Activated CD8-positive, alpha-beta T cell treated with anti-CD3 and anti-CD28 coated beads for 36 hours (primary cell): ENCODE measurements at regions not wholly inside any gene's neighbourhood (a gene's known extent, or its start where the extent isn't known, plus 50 kb on each side); places are given as distances from the start of the nearest gene placed in this dataset.

Source experiments
- ATAC-seq: fragments of 200-7000 bp; cut with Tn5 transposase; one replicate; pipeline ENCODE4 v1.10.0; 2021; ENCODE audit warnings: mild to moderate bottlenecking, moderate library complexity
- CTCF ChIA-PET: fragments of 350-600 bp; sonication (Branson Sonifier 250); formaldehyde crosslinking; loops from one replicate; lab custom pipeline; 2021; ENCODE audit warnings: antibody characterized with exemption; lab: Charles Lee
- POLR2A ChIA-PET: fragments of 350-600 bp; sonication (Branson Sonifier 250); formaldehyde crosslinking; loops from one replicate; lab custom pipeline; 2021; ENCODE audit warnings: antibody characterized with exemption; lab: Charles Lee
- DNase-seq: peaks from one replicate; pipeline ENCODE4 v3.0.0-alpha.2; 2020
- H3K27ac Mint-ChIP-seq: one replicate; pipeline ENCODE4 v1.8.0; 2021; ENCODE audit warnings: mild to moderate bottlenecking, mixed read lengths
- H3K27me3 Mint-ChIP-seq: one replicate; pipeline ENCODE4 v1.8.0; 2021; ENCODE audit warnings: mixed read lengths
- H3K36me3 Mint-ChIP-seq: one replicate; pipeline ENCODE4 v1.8.0; 2021; ENCODE audit warnings: low read depth, mixed read lengths
- H3K4me1 Mint-ChIP-seq: one replicate; pipeline ENCODE4 v1.8.0; 2021; ENCODE audit warnings: low read depth, mixed read lengths
- H3K4me3 Mint-ChIP-seq: one replicate; pipeline ENCODE4 v1.8.0; 2021; ENCODE audit warnings: mild to moderate bottlenecking, moderate library complexity, mixed read lengths
- H3K9me3 Mint-ChIP-seq: one replicate; pipeline ENCODE4 v1.8.0; 2021; ENCODE audit warnings: mixed read lengths
- CTCF ChIP-seq: fragments of 200-600 bp; IDR thresholded peaks from one replicate; pipeline ENCODE4 v1.8.0; 2022; ENCODE audit warnings: antibody characterized with exemption, mild to moderate bottlenecking
- intact Hi-C: fragments of 100-400 bp; cut with micrococcal nuclease; formaldehyde crosslinking; loops from one replicate; pipeline ENCODE4 v1.10.0; 2022

GRCh38 chr15:45892182-45892581 is 257.4 kb downstream of the SQOR start:
- intact Hi-C loops: no loop called here
- TF ChIP-seq CTCF: no peak
- no peaks in the 10 kb centered on the region for H3K9me3 Mint-ChIP-seq
- H3K4me3 Mint-ChIP-seq: no peak overlapping the region
- H3K27ac Mint-ChIP-seq: no peak overlapping the region
- no peaks in the 10 kb centered on the region for H3K4me1 Mint-ChIP-seq
- POLR2A ChIA-PET: no interaction called here
- H3K27me3 Mint-ChIP-seq: no peaks in the 10 kb centered on the region
- H3K36me3 Mint-ChIP-seq: no peaks in the 10 kb centered on the region
- ATAC-seq (no peak), DNase-seq (no peak)
- CTCF ChIA-PET: no interaction called here

DNA sequence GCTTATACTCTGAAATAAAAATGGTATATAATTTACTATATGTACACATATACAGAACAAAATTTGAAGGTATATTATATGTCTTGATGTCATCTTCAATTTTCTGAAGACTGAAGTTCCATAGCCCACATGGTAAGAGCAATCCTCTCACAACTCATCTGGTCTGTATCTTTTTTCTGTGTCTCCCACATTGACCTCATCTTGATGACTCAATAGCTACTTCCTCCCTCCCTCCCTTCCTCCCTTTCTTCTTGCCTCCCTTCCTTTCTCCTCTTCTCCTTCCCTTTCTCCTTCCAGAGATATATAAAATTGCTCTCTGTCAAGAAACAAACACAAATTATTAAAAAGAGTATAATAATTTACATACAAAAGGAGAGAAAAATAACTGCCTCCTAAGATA is 268.5 kb downstream of the SQOR start:
- Mint-ChIP-seq H3K36me3 (no peaks in the 10 kb centered on the region), H3K9me3 (peaks cover 2% of the 10 kb centered on the region), H3K4me1 (no peaks in the 10 kb centered on the region), H3K27me3 (no peaks in the 10 kb centered on the region), H3K27ac (no peak overlapping the region), H3K4me3 (no peak overlapping the region)
- DNase-seq (no peak), ATAC-seq (no peak)
- TF ChIP-seq CTCF: no peak
- CTCF ChIA-PET: no interaction called here
- intact Hi-C loops: no loop called here
- POLR2A ChIA-PET: no interaction called here

GRCh38 chr15:45904019-45904418 is 269.2 kb downstream of the SQOR start:
- H3K9me3 Mint-ChIP-seq: peaks cover 2% of the 10 kb centered on the region
- CTCF ChIA-PET: no interaction called here
- no peak overlapping the region for H3K4me3 Mint-ChIP-seq
- no peaks in the 10 kb centered on the region for H3K36me3 Mint-ChIP-seq
- POLR2A ChIA-PET: no interaction called here
- ATAC-seq (no peak), DNase-seq (no peak)
- intact Hi-C loops: no loop called here
- no peaks in the 10 kb centered on the region for H3K4me1 Mint-ChIP-seq
- no peak for TF ChIP-seq CTCF
- H3K27me3 Mint-ChIP-seq: no peaks in the 10 kb centered on the region
- no peak overlapping the region for H3K27ac Mint-ChIP-seq

GRCh38 chr15:45906230-45906629 is 271.4 kb downstream of the SQOR start:
- no peak overlapping the region for H3K27ac Mint-ChIP-seq
- TF ChIP-seq CTCF: no peak
- H3K4me3 Mint-ChIP-seq: no peak overlapping the region
- H3K9me3 Mint-ChIP-seq: peaks cover 11% of the 10 kb centered on the region
- no peaks in the 10 kb centered on the region for H3K36me3 Mint-ChIP-seq
- no peaks in the 10 kb centered on the region for H3K27me3 Mint-ChIP-seq
- intact Hi-C loops: no loop called here
- POLR2A ChIA-PET: no interaction called here
- ATAC-seq: no peak
- H3K4me1 Mint-ChIP-seq: no peaks in the 10 kb centered on the region
- DNase-seq: no peak
- CTCF ChIA-PET: no interaction called here

- peaks cover 13% of the 10 kb centered on the region for H3K9me3 Mint-ChIP-seq
- no peaks in the 10 kb centered on the region for H3K36me3 Mint-ChIP-seq
- H3K4me1 Mint-ChIP-seq: no peaks in the 10 kb centered on the region
- intact Hi-C loops: no loop called here
- H3K27ac Mint-ChIP-seq: no peak overlapping the region
- no peaks in the 10 kb centered on the region for H3K27me3 Mint-ChIP-seq
- ATAC-seq: no peak
- DNase-seq: no peak
- CTCF ChIA-PET: no interaction called here
- POLR2A ChIA-PET: no interaction called here
- no peak overlapping the region for H3K4me3 Mint-ChIP-seq
- TF ChIP-seq CTCF: no peak
These were observed 275.8 kb downstream of the SQOR start for GRCh38 chr15:45910671-45911070.
